ENCODE measurements at regions not wholly inside any gene's neighbourhood (a gene's known extent, or its start where the extent isn't known, plus 50 kb on each side); places are given as distances from the start of the nearest gene placed in this dataset.

DNA sequence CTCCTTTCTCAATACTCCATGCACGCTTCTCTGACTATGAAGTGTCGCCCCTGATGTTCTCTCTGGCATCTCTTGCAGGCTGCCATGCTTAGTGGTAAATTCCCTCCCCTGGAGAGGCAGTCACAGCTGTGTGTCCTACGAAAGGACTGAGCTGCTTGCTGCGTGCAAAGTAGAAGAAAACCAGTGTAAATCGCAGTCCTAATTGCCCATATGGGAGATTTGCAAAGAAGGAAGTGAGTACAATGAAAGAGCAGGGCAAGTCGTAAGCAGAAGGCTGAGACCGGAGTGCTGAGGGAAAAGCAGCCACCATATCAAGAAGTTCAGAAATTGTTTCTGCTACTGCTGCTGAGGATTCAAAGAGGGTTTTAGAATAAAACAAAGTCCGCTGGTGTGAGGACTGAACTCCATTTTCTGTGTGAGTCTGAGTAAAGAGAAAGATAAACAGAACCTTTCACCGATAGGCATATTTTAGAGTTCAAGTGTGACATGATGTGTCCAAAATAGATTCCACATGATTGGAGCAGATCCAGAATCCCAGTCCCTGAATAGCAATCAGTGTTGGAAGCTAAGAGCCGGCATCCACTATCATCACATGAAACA is 507.8 kb upstream of the MPDZ start:
- TF ChIP-seq, protein P1, sequence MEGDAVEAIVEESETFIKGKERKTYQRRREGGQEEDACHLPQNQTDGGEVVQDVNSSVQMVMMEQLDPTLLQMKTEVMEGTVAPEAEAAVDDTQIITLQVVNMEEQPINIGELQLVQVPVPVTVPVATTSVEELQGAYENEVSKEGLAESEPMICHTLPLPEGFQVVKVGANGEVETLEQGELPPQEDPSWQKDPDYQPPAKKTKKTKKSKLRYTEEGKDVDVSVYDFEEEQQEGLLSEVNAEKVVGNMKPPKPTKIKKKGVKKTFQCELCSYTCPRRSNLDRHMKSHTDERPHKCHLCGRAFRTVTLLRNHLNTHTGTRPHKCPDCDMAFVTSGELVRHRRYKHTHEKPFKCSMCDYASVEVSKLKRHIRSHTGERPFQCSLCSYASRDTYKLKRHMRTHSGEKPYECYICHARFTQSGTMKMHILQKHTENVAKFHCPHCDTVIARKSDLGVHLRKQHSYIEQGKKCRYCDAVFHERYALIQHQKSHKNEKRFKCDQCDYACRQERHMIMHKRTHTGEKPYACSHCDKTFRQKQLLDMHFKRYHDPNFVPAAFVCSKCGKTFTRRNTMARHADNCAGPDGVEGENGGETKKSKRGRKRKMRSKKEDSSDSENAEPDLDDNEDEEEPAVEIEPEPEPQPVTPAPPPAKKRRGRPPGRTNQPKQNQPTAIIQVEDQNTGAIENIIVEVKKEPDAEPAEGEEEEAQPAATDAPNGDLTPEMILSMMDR (IDR thresholded peaks at IDR 0.05; ENCODE audit: control insufficient read depth, extremely low read depth, insufficient read depth): no peak
- no peak overlapping the region for H3K4me3 ChIP-seq (ENCODE audit: low read depth, low read length)
- DNase-seq (ENCODE audit: low read depth): no peak

GRCh38 chr9:13786711-13787110 is 507.2 kb upstream of the MPDZ start:
- no peak for DNase-seq (ENCODE audit: low read depth)
- H3K4me3 ChIP-seq (ENCODE audit: low read depth, low read length): no peak overlapping the region
- TF ChIP-seq, protein P1 (IDR thresholded peaks at IDR 0.05; ENCODE audit: control insufficient read depth, extremely low read depth, insufficient read depth): no peak

GRCh38 chr9:13786131-13786530 is 506.6 kb upstream of the MPDZ start:
- DNase-seq (ENCODE audit: low read depth): no peak
- TF ChIP-seq, protein P1 (IDR thresholded peaks at IDR 0.05; ENCODE audit: control insufficient read depth, extremely low read depth, insufficient read depth): no peak
- no peak overlapping the region for H3K4me3 ChIP-seq (ENCODE audit: low read depth, low read length)

DNA sequence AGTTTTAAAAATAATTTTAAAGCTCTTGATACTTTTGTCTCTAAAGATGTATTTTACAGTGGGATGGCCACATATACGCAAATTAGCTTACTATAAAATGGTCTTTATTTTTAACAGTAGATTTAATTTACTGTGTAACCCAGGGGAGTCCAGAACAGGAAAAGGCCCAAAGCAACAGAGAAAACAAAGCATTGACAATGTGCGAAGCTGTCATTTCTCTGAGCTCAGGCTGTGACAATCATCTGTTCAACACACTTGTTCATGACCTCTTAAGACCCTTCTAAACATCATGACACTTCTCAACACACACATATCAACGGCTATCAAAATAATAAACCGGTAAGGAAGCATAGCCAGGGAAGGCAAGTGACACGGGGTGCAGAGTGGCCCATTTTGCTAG is 499.6 kb upstream of the MPDZ start:
- H3K4me3 ChIP-seq (ENCODE audit: low read depth, low read length): no peak overlapping the region
- DNase-seq (ENCODE audit: low read depth): no peak
- TF ChIP-seq, protein P1 (IDR thresholded peaks at IDR 0.05; ENCODE audit: control insufficient read depth, extremely low read depth, insufficient read depth): no peak

- DNase-seq (ENCODE audit: low read depth): no peak
- TF ChIP-seq, protein P1 (IDR thresholded peaks at IDR 0.05; ENCODE audit: control insufficient read depth, extremely low read depth, insufficient read depth): no peak
- H3K4me3 ChIP-seq (ENCODE audit: low read depth, low read length): no peak overlapping the region
Measured at GRCh38 chr9:13778631-13779030, 499.1 kb upstream of the MPDZ start.

GRCh38 chr9:13770956-13771355 is 491.5 kb upstream of the MPDZ start:
- no peak for DNase-seq (ENCODE audit: low read depth)
- TF ChIP-seq, protein P1 (IDR thresholded peaks at IDR 0.05; ENCODE audit: control insufficient read depth, extremely low read depth, insufficient read depth): no peak
- no peak overlapping the region for H3K4me3 ChIP-seq (ENCODE audit: low read depth, low read length)

DNA sequence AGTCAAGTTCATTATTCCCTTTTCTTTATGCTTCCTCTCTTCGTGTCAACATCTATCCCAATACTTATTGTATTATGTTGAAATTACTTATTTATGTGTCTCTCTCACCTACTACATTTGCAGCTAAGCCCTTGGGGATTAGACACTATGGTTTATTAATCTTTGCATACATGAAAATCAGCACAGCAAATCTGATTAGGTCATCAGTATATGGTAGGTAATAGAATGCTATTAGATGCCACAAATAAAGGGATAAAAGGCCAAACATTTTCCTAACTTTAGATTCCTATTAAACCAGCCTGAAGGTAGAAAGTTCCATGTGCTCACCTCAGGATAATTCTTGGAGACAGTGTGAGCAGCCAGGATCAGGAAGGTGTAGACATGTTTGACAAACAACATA is 490.1 kb upstream of the MPDZ start:
- H3K4me3 ChIP-seq (ENCODE audit: low read depth, low read length): no peak overlapping the region
- no peak for DNase-seq (ENCODE audit: low read depth)
- TF ChIP-seq, protein P1 (IDR thresholded peaks at IDR 0.05; ENCODE audit: control insufficient read depth, extremely low read depth, insufficient read depth): no peak
